ENCODE measurements at regions not wholly inside any gene's neighbourhood (a gene's known extent, or its start where the extent isn't known, plus 50 kb on each side); places are given as distances from the start of the nearest gene placed in this dataset.

GRCh38 chr1:82786883-82787282 is 986.1 kb downstream of the ADGRL2 start:
- H3K4me1 ChIP-seq (ENCODE audit: insufficient read depth, low read length) = no peaks in the 10 kb centered on the region
- Mint-ChIP-seq H3K36me3 (ENCODE audit: low read depth) (no peaks in the 10 kb centered on the region), H3K9me3 (peaks cover 6% of the 10 kb centered on the region), H3K27ac (no peak overlapping the region), H3K4me3 (no peak overlapping the region), H3K27me3 (no peaks in the 10 kb centered on the region), H3K4me1 (ENCODE audit: low read depth) (no peaks in the 10 kb centered on the region)
- H3K27ac ChIP-seq (ENCODE audit: low read depth in 1 of 2, low read length in 2 of 2) = no peak overlapping the region
- ChIA-PET POLR2A (no interaction called here), CTCF (no interaction called here)
- ATAC-seq (ENCODE audit: poor library complexity) (no peak), DNase-seq (no peak)
- H3K4me3 ChIP-seq (ENCODE audit: low read length) = no peak overlapping the region
- no peak for TF ChIP-seq CTCF (IDR thresholded peaks at IDR 0.05)
- no peaks in the 10 kb centered on the region for H3K27me3 ChIP-seq (ENCODE audit: control insufficient read depth in 1 of 2, insufficient read depth in 2 of 2, low read length in 2 of 2)
- peaks cover 7% of the 10 kb centered on the region in 2 experiments for H3K9me3 ChIP-seq (ENCODE audit: control insufficient read depth in 1 of 2, insufficient read depth in 1 of 2, low read length in 2 of 2)
- no peaks in the 10 kb centered on the region for H3K36me3 ChIP-seq (ENCODE audit: insufficient read depth, low read length)
- intact Hi-C loops (cut with DNase I, micrococcal nuclease) = no loop called here

GRCh38 chr1:82785268-82785790 is 984.6 kb downstream of the ADGRL2 start:
- no peak for TF ChIP-seq CTCF (IDR thresholded peaks at IDR 0.05)
- H3K36me3 ChIP-seq (ENCODE audit: insufficient read depth, low read length) = no peaks in the 10 kb centered on the region
- DNase-seq (no peak), ATAC-seq (ENCODE audit: poor library complexity) (no peak)
- ChIA-PET CTCF (no interaction called here), POLR2A (no interaction called here)
- peaks cover 3% of the 10 kb centered on the region for H3K9me3 Mint-ChIP-seq
- no peak overlapping the region for H3K4me3 Mint-ChIP-seq
- H3K36me3 Mint-ChIP-seq (ENCODE audit: low read depth) = no peaks in the 10 kb centered on the region
- intact Hi-C loops (cut with DNase I, micrococcal nuclease) = no loop called here
- no peaks in the 10 kb centered on the region for H3K27me3 ChIP-seq (ENCODE audit: control insufficient read depth in 1 of 2, insufficient read depth in 2 of 2, low read length in 2 of 2)
- H3K27me3 Mint-ChIP-seq = no peaks in the 10 kb centered on the region
- no peak overlapping the region for H3K4me3 ChIP-seq (ENCODE audit: low read length)
- H3K27ac ChIP-seq (ENCODE audit: low read depth in 1 of 2, low read length in 2 of 2) = no peak overlapping the region
- H3K27ac Mint-ChIP-seq = no peak overlapping the region
- no peaks in the 10 kb centered on the region for H3K4me1 ChIP-seq (ENCODE audit: insufficient read depth, low read length)
- H3K9me3 ChIP-seq (ENCODE audit: control insufficient read depth in 1 of 2, insufficient read depth in 1 of 2, low read length in 2 of 2) = peaks cover 1 to 3% of the 10 kb centered on the region in 2 experiments
- H3K4me1 Mint-ChIP-seq (ENCODE audit: low read depth) = no peaks in the 10 kb centered on the region

- ATAC-seq (ENCODE audit: poor library complexity) (no peak), DNase-seq (no peak)
- no peak overlapping the region for H3K4me3 Mint-ChIP-seq
- CTCF ChIA-PET = interaction anchor here (0.6 kb wide), 1 partner anchor 1088 kb away, joined by 4 read pairs; no protein-coding TSS in a partner anchor
- H3K27ac Mint-ChIP-seq = no peak overlapping the region
- POLR2A ChIA-PET = no interaction called here
- no peaks in the 10 kb centered on the region for H3K36me3 Mint-ChIP-seq (ENCODE audit: low read depth)
- Histone ChIP-seq H3K4me1 (ENCODE audit: insufficient read depth, low read length) (no peaks in the 10 kb centered on the region), H3K4me3 (ENCODE audit: low read length) (no peak overlapping the region), H3K9me3 (ENCODE audit: control insufficient read depth in 1 of 2, insufficient read depth in 1 of 2, low read length in 2 of 2) (peaks cover 0 to 3% of the 10 kb centered on the region in 2 experiments), H3K27me3 (ENCODE audit: control insufficient read depth in 1 of 2, insufficient read depth in 2 of 2, low read length in 2 of 2) (no peaks in the 10 kb centered on the region), H3K27ac (ENCODE audit: low read depth in 1 of 2, low read length in 2 of 2) (no peak overlapping the region), H3K36me3 (ENCODE audit: insufficient read depth, low read length) (no peaks in the 10 kb centered on the region)
- no peaks in the 10 kb centered on the region for H3K4me1 Mint-ChIP-seq (ENCODE audit: low read depth)
- TF ChIP-seq CTCF (IDR thresholded peaks at IDR 0.05) = no peak
- no peaks in the 10 kb centered on the region for H3K9me3 Mint-ChIP-seq
- intact Hi-C loops (cut with DNase I, micrococcal nuclease) = no loop called here
- no peaks in the 10 kb centered on the region for H3K27me3 Mint-ChIP-seq
Observed at GRCh38 chr1:82783044-82783443, 982.3 kb downstream of the ADGRL2 start.
